Prostate gland (tissue), 2 donors: ENCODE measurements at regions not wholly inside any gene's neighbourhood (a gene's known extent, or its start where the extent isn't known, plus 50 kb on each side); places are given as distances from the start of the nearest gene placed in this dataset.

Experiments used
- DNase-seq: peaks from one replicate; pipeline ENCODE4 v3.0.0-alpha.2; 2019; ENCODE audit warnings: low spot score
- H3K27ac ChIP-seq, 2 donors: fragments of 200-600 bp; sonication (generic); 2 replicates each; pipeline ENCODE4 v1.5.1; 2017 to 2019
- H3K27me3 ChIP-seq: fragments of 200-600 bp; sonication (generic); replicated peaks from 2 replicates; pipeline ENCODE4 v1.5.1; 2019; ENCODE audit not compliant: insufficient read depth
- H3K36me3 ChIP-seq, 2 donors: fragments of 200-600 bp; sonication (generic); 1 replicate in 1 of 2; 2 replicates in 1 of 2; pipeline versions ENCODE4 v1.5.1 to v1.8.1; 2017 to 2019
- H3K4me1 ChIP-seq: fragments of 200-600 bp; sonication (generic); replicated peaks from 2 replicates; pipeline ENCODE4 v1.5.1; 2019
- H3K4me3 ChIP-seq, 2 donors: fragments of 200-600 bp; sonication (generic); 2 replicates each; pipeline ENCODE4 v1.5.1; 2017 to 2019
- H3K9me3 ChIP-seq: fragments of 200-600 bp; sonication (generic); 2 replicates; pipeline ENCODE4 v1.5.1; 2017
- CTCF ChIP-seq, 4 experiments: fragments of 200-600 bp in 2 of 4; fragments of 450-650 bp in 2 of 4; sonication (generic) in 2 of 4; IDR thresholded peaks; 1 replicate in 3 of 4; 2 replicates in 1 of 4; pipeline ENCODE4 v1.5.1; 2016 to 2019; ENCODE audit warnings: antibody characterized with exemption in 4 of 4, mild to moderate bottlenecking in 2 of 4, moderate library complexity in 2 of 4
- POLR2A ChIP-seq: fragments of 450-650 bp; IDR thresholded peaks from one replicate; pipeline ENCODE4 v1.6.1; 2016; ENCODE audit warnings: antibody characterized with exemption, mild to moderate bottlenecking
- POLR2AphosphoS5 ChIP-seq: sonication (generic); formaldehyde crosslinking; IDR thresholded peaks from one replicate; pipeline ENCODE4 v1.6.1; 2017; ENCODE audit warnings: antibody characterized with exemption
- WGBS: methylation state at CpG from one replicate; pipeline ENCODE4 v1.1.5; 2018; 5-methylcytosine and 5-hydroxymethylcytosine counted together
- intact Hi-C: fragments of 100-400 bp; cut with DNase I; formaldehyde crosslinking; loops from one replicate; pipeline ENCODE4 v1.14.2; 2022

GRCh38 chr4:127203562-127204200 lies 429.1 kb upstream of the INTU start:
- H3K9me3 ChIP-seq: no peaks in the 10 kb centered on the region
- intact Hi-C loops: no loop called here
- TF ChIP-seq POLR2AphosphoS5 (no peak), POLR2A (no peak), CTCF (IDR thresholded peaks at IDR 0.05) (no peak)
- H3K4me1 ChIP-seq: no peaks in the 10 kb centered on the region
- no peak for DNase-seq
- H3K27ac ChIP-seq: no peak overlapping the region
- WGBS: 88% methylated on average over 3 of the region's 3 CpGs
- H3K4me3 ChIP-seq: no peak overlapping the region
- H3K36me3 ChIP-seq: no peaks in the 10 kb centered on the region
- H3K27me3 ChIP-seq: no peaks in the 10 kb centered on the region

DNA sequence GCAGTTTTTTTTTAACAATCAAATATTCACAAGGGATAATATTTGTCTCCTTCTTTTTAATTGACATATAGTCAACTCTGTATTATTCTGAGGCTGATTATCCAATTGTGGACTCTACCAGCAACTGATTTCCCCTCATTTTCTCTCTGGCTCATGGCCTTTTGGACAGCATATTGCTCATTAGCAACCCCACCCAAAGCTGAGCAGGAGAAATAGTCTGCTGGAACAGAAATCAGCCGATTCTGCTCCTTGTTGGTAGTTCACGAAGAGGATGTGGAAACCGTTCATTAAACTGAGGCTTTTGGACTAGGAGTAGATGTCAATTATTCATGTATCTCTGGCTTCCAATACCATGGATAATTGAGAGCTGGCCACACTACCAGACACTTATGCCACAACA lies 428.4 kb upstream of the INTU start:
- no peaks in the 10 kb centered on the region for H3K9me3 ChIP-seq
- intact Hi-C loops: no loop called here
- no peak overlapping the region for H3K4me3 ChIP-seq
- H3K27ac ChIP-seq: no peak overlapping the region
- no peaks in the 10 kb centered on the region for H3K36me3 ChIP-seq
- TF ChIP-seq POLR2A: no peak
- H3K27me3 ChIP-seq: no peaks in the 10 kb centered on the region
- 62% methylated on average over 3 of the region's 3 CpGs for WGBS
- DNase-seq: no peak
- no peaks in the 10 kb centered on the region for H3K4me1 ChIP-seq

- intact Hi-C loops: no loop called here
- H3K4me3 ChIP-seq: no peak overlapping the region
- no peak for TF ChIP-seq CTCF (IDR thresholded peaks at IDR 0.05)
- TF ChIP-seq POLR2A: no peak
- TF ChIP-seq POLR2AphosphoS5: no peak
- H3K27me3 ChIP-seq: no peaks in the 10 kb centered on the region
- no peaks in the 10 kb centered on the region for H3K36me3 ChIP-seq
- no peak for DNase-seq
- 100% methylated on average over 1 of the region's 1 CpG for WGBS
- no peaks in the 10 kb centered on the region for H3K9me3 ChIP-seq
- H3K27ac ChIP-seq: no peak overlapping the region
- H3K4me1 ChIP-seq: no peaks in the 10 kb centered on the region
Measured at GRCh38 chr4:127209580-127210095, 423.1 kb upstream of the INTU start.

DNA sequence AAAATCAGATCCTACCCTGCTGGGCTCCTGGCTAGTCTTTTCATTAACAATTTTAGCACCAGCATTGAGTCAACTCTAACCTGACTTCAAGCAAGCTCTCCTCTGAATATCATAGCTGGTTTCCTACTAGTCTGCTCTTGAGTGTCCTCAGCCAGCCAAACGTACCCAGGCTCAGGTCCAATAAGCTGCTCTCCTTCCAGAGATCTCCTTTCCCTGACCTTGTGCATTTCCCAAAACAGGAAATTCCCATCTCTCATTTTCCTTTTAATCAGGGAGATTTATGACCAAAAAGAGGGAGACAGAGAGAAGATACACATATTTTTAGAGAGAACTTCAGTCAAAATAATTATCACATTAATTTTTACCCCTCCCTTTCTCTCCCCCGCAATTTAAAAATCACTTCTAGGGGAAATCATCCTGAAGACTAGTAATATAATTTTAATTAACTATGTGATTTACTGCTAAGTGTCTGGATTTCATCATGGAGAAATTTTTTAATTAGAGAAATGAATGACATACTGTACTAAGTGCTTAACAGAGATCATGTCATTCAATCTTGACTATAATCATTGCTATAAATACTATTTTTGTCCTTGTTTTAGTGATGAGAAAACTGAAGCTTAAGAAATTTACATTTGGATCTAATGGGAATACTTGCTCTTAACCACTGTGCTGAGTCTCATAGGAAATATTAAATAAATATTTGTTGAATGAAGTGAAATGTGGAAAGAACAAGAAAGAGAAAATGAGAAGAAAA lies 421.7 kb upstream of the INTU start:
- no peak for DNase-seq
- Histone ChIP-seq H3K4me1 (no peaks in the 10 kb centered on the region), H3K36me3 (no peaks in the 10 kb centered on the region), H3K27me3 (no peaks in the 10 kb centered on the region), H3K27ac (peak overlapping the region in 1 of 2 donors; percentile 12), H3K4me3 (no peak overlapping the region), H3K9me3 (no peaks in the 10 kb centered on the region)
- WGBS: 54% methylated on average over 2 of the region's 2 CpGs
- intact Hi-C loops: no loop called here
- TF ChIP-seq POLR2A: no peak
- no peak for TF ChIP-seq CTCF (IDR thresholded peaks at IDR 0.05)
- no peak for TF ChIP-seq POLR2AphosphoS5

DNA sequence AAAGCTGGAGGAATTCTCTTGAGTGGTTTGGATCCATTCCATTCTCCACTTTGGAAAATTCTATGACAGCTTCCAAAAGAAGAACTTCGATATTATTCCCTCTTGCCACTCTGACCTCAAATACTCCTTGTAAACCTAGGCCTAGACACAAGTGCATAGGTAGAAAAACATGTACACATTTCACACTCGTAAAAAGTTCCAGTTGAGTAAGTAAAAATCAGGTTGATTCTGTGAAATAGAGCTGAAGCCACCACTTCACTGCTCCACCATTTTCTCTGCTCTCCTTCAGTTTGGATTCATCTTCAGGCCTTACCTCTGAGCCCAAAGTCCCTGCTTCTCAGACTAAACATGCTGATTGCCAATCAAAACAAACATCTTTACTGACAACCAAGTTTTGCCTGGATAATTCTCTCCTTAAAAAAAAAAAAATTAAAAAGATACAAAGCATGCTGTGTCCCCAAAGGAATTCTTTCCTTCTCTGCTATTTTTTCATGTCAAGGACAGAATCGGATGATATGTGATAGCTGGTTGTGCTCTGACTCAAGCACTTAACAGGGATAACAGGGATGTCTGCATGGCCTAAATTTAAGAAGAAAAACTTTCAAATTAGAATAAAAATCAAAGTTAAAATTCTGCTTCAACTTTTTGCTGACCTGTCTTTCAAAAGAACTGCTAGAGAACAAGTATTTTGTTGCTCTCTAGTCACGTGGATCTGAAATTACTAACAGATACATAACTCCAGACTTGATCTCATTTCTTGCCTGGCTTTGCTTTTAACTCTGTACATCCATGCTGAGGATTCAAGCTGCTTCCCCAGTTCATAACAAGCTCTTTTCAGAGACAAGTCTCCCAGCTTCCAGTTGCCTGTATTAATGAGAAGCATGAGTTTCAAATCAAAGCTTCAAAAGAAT lies 420.9 kb upstream of the INTU start:
- no peaks in the 10 kb centered on the region for H3K9me3 ChIP-seq
- no peaks in the 10 kb centered on the region for H3K36me3 ChIP-seq
- H3K27me3 ChIP-seq: no peaks in the 10 kb centered on the region
- TF ChIP-seq POLR2A (no peak), CTCF (IDR thresholded peaks at IDR 0.05) (no peak), POLR2AphosphoS5 (no peak)
- intact Hi-C loops: no loop called here
- no peaks in the 10 kb centered on the region for H3K4me1 ChIP-seq
- WGBS: 43% methylated on average over 4 of the region's 4 CpGs
- no peak overlapping the region for H3K27ac ChIP-seq
- no peak overlapping the region for H3K4me3 ChIP-seq
- DNase-seq: no peak
